ENCODE measurements at regions not wholly inside any gene's neighbourhood (a gene's known extent, or its start where the extent isn't known, plus 50 kb on each side); places are given as distances from the start of the nearest gene placed in this dataset.

GRCh38 chr13:79722885-79723445 lies 242.0 kb downstream of the NDFIP2 start:
- no peak for DNase-seq (ENCODE audit: low spot score)

- DNase-seq (ENCODE audit: low spot score): no peak
These were observed 235.2 kb downstream of the NDFIP2 start for GRCh38 chr13:79716191-79716590.

GRCh38 chr13:79711631-79712030 lies 230.7 kb downstream of the NDFIP2 start:
- no peak for DNase-seq (ENCODE audit: low spot score)

GRCh38 chr13:79710376-79710775 lies 229.4 kb downstream of the NDFIP2 start:
- peak; percentile 9 for DNase-seq (ENCODE audit: low spot score)

- peak; percentile 11 for DNase-seq (ENCODE audit: low spot score)
These were observed 228.5 kb downstream of the NDFIP2 start for GRCh38 chr13:79709471-79709870.

- DNase-seq (ENCODE audit: low spot score): no peak
These were observed 222.8 kb downstream of the NDFIP2 start for GRCh38 chr13:79703772-79704171.

GRCh38 chr13:79695754-79696153 lies 214.8 kb downstream of the NDFIP2 start:
- no peak for DNase-seq (ENCODE audit: low spot score)

GRCh38 chr13:79692846-79693245 lies 211.9 kb downstream of the NDFIP2 start:
- no peak for DNase-seq (ENCODE audit: low spot score)

- no peak for DNase-seq (ENCODE audit: low spot score)
These were observed 210.9 kb downstream of the NDFIP2 start for GRCh38 chr13:79691826-79692225.

- DNase-seq (ENCODE audit: low spot score): no peak
These were observed 207.8 kb downstream of the NDFIP2 start for GRCh38 chr13:79688741-79689140.

GRCh38 chr13:79686441-79686840 lies 205.5 kb downstream of the NDFIP2 start:
- no peak for DNase-seq (ENCODE audit: low spot score)

GRCh38 chr13:79684371-79684770 lies 203.4 kb downstream of the NDFIP2 start:
- DNase-seq (ENCODE audit: low spot score): no peak

- no peak for DNase-seq (ENCODE audit: low spot score)
These were observed 201.2 kb downstream of the NDFIP2 start for GRCh38 chr13:79682164-79682563.

GRCh38 chr13:79681069-79681468 lies 200.1 kb downstream of the NDFIP2 start:
- DNase-seq (ENCODE audit: low spot score): no peak

GRCh38 chr13:79680485-79680884 lies 199.5 kb downstream of the NDFIP2 start:
- DNase-seq (ENCODE audit: low spot score): no peak

GRCh38 chr13:79679334-79679733 lies 198.4 kb downstream of the NDFIP2 start:
- DNase-seq (ENCODE audit: low spot score): peak; percentile 46

- DNase-seq (ENCODE audit: low spot score): no peak
These were observed 197.1 kb downstream of the NDFIP2 start for GRCh38 chr13:79678100-79678499.

- DNase-seq (ENCODE audit: low spot score): no peak
These were observed 195.1 kb downstream of the NDFIP2 start for GRCh38 chr13:79675931-79676660.

- DNase-seq (ENCODE audit: low spot score): no peak
These were observed 194.0 kb downstream of the NDFIP2 start for GRCh38 chr13:79674765-79675515.

GRCh38 chr13:79673993-79674377 lies 193.0 kb downstream of the NDFIP2 start:
- DNase-seq (ENCODE audit: low spot score): no peak

- DNase-seq (ENCODE audit: low spot score): no peak
These were observed 192.5 kb downstream of the NDFIP2 start for GRCh38 chr13:79673310-79673992.

GRCh38 chr13:79671420-79671819 lies 190.5 kb downstream of the NDFIP2 start:
- no peak for DNase-seq (ENCODE audit: low spot score)

Data from H4 (cell line).